ENCODE measurements at regions not wholly inside any gene's neighbourhood (a gene's known extent, or its start where the extent isn't known, plus 50 kb on each side); places are given as distances from the start of the nearest gene placed in this dataset.

DNA sequence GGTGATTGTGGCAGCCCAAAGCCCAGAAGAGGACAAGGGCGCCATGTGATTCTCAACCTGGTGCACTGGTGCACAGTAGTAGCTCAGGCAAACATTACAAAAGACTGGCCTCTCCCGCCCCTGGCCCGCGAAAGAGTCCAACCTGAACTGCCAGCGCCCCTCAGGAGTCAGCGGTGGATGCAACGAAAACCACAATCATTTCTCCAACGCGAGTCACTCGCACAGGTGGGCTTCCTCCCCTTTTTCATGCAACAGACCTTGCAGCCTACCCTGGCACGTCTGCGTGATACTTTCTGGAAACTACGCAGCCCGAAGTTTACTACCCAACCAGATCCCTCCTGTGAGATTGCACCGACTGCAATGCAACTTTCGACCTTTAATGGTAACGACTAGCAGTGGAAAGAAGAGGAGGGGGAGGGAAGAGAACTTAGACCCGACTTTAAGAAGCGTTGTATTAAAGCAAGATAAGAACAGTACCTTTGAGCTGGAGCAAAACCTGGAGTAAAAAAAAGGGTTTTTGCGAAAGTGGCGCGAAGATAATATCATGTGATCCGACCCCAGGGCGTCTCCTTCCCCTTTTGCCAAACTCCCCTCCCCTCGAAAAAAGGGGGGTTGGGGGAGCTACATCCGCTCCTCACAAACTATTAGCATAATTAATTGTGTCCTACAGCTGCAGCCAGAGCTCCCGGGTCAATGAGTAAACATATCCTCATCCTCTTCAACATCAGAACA is 63.3 kb upstream of the CCDC160 start:
- no peak for DNase-seq

DNA sequence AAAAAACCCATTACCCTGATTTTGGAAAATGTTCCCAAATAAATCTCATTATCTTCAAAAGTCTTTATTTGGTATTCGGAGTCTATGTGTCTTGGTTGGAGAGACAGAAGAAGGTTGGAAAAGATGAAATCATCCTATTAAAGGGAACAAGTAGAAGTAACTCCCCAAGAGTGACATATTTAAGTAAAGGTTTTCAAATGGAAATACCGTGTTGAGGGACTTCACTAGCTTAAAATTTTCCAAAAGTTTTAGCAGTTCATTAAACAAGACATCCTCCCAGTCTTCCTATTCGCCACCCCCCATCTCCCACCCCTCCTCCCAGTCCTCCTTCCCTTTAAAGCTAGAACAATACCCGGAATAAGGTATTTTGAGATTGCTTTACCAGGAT is 62.7 kb upstream of the CCDC160 start:
- no peak for DNase-seq

DNA sequence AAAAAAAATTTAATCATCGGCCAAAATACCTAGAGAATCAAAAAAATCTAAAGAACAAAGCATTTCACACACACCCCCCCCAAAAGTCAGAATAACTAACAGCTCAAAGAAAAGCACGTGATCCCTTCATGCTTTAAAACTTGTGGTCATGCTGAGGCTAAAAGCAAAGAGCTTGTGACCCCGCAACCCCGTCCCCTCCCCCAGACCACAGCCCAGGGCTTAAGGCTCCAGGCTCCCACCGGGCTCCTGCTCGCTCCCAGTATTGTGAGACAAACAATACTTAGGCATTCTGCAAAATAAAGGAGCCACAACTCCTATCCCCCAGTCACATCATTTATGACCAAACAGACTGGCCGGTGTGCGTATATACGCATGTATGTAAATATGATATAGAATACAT is 62.1 kb upstream of the CCDC160 start:
- no peak for DNase-seq

DNA sequence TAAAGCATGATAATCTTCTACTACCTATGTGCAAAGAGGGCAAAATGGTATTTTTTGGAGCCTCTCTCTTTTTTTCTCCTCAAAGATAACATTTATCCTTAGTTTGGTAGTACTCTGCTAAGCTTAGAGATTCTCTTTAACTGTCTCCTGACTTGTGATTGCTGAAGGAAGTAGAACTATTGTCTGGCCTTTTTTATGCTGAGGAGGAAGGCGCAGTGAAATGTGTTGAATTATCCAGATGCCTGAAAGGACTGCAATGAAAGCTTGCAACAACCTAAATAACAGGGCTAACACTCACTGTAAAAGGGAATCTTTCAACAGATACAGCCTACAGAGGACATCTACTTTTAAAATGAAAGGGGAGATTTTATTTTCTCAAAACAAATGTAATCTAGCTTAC is 59.5 kb upstream of the CCDC160 start:
- no peak for DNase-seq

DNA sequence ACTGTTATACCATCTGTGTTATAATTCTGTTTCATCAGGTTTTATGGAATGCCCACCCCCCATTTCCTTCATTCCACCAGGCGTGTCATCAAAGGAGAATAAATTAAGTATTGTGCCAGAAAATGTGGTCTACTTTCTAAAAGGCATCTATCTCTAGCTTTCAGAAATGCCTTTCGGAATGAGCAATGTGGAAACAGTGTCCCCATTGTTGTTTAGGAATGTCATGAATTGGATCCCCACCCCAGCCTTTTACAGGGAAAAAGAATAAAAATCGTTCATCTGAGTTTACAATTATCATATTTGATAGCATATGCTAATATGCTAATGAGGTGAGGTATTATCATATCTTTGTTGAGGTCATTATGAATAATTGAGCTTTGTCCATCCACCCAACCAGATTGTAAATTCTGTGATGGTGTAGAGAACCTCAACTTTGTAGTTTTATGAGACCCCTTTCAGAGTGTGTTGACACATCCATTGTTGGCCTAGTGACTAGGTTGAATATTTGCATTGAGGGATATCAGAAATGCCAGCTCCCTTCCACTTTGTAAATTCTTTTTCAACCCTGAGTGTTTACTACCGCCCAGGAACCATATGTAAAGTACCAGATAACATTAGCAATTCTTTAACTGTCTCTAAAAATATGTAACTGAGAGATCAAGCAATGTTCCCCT is 56.2 kb upstream of the CCDC160 start:
- no peak for DNase-seq

DNA sequence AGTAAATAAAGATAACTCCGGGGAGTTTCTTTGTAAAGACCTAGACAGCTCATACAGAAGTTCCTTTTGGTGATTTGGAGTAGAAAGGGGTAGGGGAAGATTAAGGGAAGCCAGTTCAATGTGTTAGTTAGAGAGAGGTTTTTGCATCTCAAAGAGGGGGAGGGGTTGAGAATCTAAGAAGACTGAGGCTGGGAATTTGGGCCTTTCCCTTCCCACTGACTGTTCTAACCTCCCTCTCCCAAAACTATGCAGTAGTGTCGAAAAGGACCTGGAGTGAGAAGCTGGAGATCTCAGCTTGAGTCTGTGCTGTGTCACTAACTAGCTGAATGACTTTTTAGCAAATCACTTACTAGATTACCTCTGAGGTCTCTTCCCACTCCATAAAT is 55.7 kb upstream of the CCDC160 start:
- no peak for DNase-seq

DNA sequence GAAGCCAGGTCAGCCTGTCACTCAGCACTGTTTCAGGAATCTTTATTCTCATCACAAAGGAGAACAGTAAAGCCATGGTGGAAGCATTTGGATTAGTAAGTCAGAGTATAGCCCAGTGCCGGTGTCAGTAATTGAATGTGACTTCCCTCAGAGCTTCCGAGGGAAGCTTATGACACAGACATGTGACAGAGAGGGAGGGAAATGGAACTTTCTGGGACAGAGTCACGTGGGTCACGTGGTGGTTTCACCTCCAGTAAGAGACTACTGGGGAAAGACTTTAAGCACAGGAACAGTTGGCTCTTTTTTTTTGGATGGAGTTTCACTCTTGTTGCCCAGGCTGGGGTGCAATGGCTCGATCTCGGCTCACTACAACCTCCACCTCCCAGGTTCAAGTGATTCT is 53.3 kb upstream of the CCDC160 start:
- DNase-seq = no peak

DNA sequence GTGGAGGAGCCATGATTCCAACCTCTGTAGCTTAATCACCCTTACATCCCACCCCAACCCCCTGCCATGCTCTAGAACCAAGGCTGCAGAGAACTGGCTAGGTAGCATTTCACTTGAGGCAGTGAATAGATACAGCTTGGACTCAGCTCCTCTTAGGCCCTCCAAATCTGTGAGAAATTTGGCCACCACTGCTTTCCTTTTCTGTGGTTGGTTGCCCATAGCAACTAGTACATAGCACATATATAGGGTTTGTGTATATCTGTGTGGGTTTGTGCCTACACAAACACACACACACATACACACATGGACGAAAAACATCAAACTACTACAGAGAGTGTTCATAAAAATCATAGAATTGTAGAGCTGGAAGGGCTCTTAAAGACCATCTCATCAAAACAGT is 52.0 kb upstream of the CCDC160 start:
- DNase-seq = no peak

DNA sequence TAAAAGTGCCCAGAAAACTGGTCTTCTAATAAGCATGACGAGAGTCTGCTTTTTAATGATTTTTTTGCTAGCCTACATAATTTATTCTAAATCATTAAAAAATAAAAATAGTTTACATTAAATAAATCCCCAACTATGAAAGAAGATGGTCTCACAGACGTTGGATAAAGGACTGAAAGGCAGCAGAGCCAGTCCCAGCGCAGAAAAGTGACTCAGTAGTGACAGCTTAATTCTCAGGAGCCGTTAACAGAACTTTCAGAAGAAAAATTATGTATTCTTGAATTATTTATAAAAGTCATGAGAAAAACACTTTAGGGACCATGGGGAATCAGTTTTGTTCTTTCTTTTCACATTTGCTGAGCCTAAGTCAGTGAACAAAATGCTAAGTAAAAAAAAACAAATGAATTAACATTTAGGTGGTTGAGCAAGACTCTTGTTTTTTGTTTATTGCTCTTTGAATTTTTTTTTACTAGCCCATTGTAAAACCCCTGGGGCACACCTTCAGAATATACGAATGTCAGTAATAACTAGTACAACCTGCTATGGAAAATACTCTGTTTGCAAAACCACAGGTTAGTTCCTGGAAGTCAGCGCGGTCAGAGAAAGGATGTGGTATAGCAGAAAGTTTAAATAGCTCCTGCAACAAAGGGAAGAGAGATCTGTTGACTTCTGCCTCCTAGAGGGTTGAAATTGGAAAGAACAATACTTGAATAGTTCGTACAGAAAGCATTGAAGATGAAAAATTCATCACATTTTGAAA is 50.4 kb upstream of the CCDC160 start:
- DNase-seq = no peak
